Lower leg skin (tissue), 3 donors: ENCODE measurements at regions not wholly inside any gene's neighbourhood (a gene's known extent, or its start where the extent isn't known, plus 50 kb on each side); places are given as distances from the start of the nearest gene placed in this dataset.

Source experiments
- CTCF ChIP-seq, 3 donors: fragments of 450-650 bp; IDR thresholded peaks; one replicate each; pipeline ENCODE4 v1.5.1; 2016; ENCODE audit warnings: antibody characterized with exemption in 3 of 3, mild to moderate bottlenecking in 3 of 3, moderate library complexity in 2 of 3
- POLR2A ChIP-seq, 2 donors: fragments of 450-650 bp; IDR thresholded peaks; one replicate each; pipeline ENCODE4 v1.6.1; 2016 to 2017; ENCODE audit warnings: antibody characterized with exemption in 2 of 2, mild to moderate bottlenecking in 1 of 2, moderate library complexity in 1 of 2

GRCh38 chr11:57121996-57122395, 59.8 kb upstream of the LRRC55 start:
- TF ChIP-seq POLR2A (IDR thresholded peaks at IDR 0.05): no peak
- no peak for TF ChIP-seq CTCF (IDR thresholded peaks at IDR 0.05)
